MCF 10A (cell line): ENCODE measurements at regions not wholly inside any gene's neighbourhood (a gene's known extent, or its start where the extent isn't known, plus 50 kb on each side); places are given as distances from the start of the nearest gene placed in this dataset.

Experiments
- BruUV-seq: library from RNA; stranded (reverse); fragments of 400-500 nt; replicated peaks from 2 replicates; lab custom pipeline; 2021; lab: Mats Ljungman, UMichigan
- CTCF ChIA-PET: fragments of 300-600 bp; sonication (Branson Sonifier 250); formaldehyde crosslinking; extraction: SDS; loops from one replicate; lab custom pipeline; 2021; ENCODE audit warnings: antibody characterized with exemption, inconsistent platforms; lab: Yijun Ruan, JAX
- POLR2A ChIA-PET: fragments of 300-600, 350-650 bp; sonication (Branson Sonifier 250); formaldehyde crosslinking; extraction: SDS; loops from one replicate; lab custom pipeline; 2020; ENCODE audit warnings: antibody characterized with exemption, inconsistent platforms; lab: Yijun Ruan, JAX
- DNase-seq: peaks from one replicate; pipeline ENCODE4 v3.0.0-alpha.2; 2018; ENCODE audit not compliant: unreplicated experiment
- H3K27ac Mint-ChIP-seq: one replicate; pipeline ENCODE4 v1.8.0; 2022; ENCODE audit warnings: mild to moderate bottlenecking, low read depth, mixed read lengths; ENCODE audit not compliant: unreplicated experiment
- H3K27me3 Mint-ChIP-seq: one replicate; pipeline ENCODE4 v1.8.0; 2022; ENCODE audit warnings: mixed read lengths; ENCODE audit not compliant: insufficient read depth, unreplicated experiment
- H3K36me3 Mint-ChIP-seq: one replicate; pipeline ENCODE4 v1.8.0; 2022; ENCODE audit warnings: mild to moderate bottlenecking, moderate library complexity, mixed read lengths; ENCODE audit not compliant: insufficient read depth, unreplicated experiment
- H3K4me1 Mint-ChIP-seq: one replicate; pipeline ENCODE4 v1.8.0; 2022; ENCODE audit warnings: mixed read lengths; ENCODE audit not compliant: insufficient read depth, unreplicated experiment
- H3K4me3 Mint-ChIP-seq: one replicate; pipeline ENCODE4 v1.8.0; 2022; ENCODE audit warnings: mild to moderate bottlenecking, moderate library complexity, mixed read lengths; ENCODE audit not compliant: unreplicated experiment
- H3K9me3 Mint-ChIP-seq: one replicate; pipeline ENCODE4 v1.8.0; 2022; ENCODE audit warnings: mixed read lengths; ENCODE audit not compliant: unreplicated experiment
- intact Hi-C: fragments of 100-400 bp; cut with micrococcal nuclease; formaldehyde crosslinking; loops from 2 replicates; pipeline ENCODE4 v1.14.1; 2022
- TF ChIP-seq, protein P1 (sequence below): fragments of 200-600 bp; IDR thresholded peaks from one replicate; pipeline ENCODE4 v1.8.0; 2022; ENCODE audit warnings: antibody characterized with exemption, mild to moderate bottlenecking; ENCODE audit not compliant: unreplicated experiment

DNA sequence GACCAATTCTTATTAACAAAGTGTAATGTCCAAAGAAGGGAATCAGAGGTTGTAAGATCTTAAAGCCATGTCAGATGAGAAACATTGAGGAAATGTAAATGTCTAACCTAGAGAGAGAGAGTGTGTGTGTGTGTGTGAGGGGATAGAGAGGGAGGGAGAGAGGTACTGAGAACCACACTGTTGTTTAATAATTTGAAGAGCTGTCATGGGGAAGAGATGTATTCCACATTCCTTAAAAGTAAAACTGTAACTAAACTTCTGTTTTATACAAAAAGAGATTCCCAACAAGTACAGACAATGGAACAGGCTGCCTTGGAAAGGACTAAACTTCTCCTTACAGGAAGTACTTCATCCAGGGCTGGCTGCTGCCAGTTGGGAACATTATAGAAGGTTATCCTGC is 68.9 kb upstream of the BOC start:
- TF ChIP-seq, protein P1, sequence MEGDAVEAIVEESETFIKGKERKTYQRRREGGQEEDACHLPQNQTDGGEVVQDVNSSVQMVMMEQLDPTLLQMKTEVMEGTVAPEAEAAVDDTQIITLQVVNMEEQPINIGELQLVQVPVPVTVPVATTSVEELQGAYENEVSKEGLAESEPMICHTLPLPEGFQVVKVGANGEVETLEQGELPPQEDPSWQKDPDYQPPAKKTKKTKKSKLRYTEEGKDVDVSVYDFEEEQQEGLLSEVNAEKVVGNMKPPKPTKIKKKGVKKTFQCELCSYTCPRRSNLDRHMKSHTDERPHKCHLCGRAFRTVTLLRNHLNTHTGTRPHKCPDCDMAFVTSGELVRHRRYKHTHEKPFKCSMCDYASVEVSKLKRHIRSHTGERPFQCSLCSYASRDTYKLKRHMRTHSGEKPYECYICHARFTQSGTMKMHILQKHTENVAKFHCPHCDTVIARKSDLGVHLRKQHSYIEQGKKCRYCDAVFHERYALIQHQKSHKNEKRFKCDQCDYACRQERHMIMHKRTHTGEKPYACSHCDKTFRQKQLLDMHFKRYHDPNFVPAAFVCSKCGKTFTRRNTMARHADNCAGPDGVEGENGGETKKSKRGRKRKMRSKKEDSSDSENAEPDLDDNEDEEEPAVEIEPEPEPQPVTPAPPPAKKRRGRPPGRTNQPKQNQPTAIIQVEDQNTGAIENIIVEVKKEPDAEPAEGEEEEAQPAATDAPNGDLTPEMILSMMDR, result no peak
- Mint-ChIP-seq H3K4me1 (no peaks in the 10 kb centered on the region), H3K4me3 (no peak overlapping the region), H3K27me3 (no peaks in the 10 kb centered on the region), H3K27ac (no peak overlapping the region), H3K36me3 (no peaks in the 10 kb centered on the region), H3K9me3 (no peaks in the 10 kb centered on the region)
- no TSS peak for BruUV-seq
- intact Hi-C loops, result no loop called here
- ChIA-PET CTCF (interaction anchor here (0.5 to 1.3 kb wide), 2 partner anchors 88 to 146 kb away, joined by 3 to 4 read pairs; no protein-coding TSS in a partner anchor), POLR2A (no interaction called here)
- no peak for DNase-seq

DNA sequence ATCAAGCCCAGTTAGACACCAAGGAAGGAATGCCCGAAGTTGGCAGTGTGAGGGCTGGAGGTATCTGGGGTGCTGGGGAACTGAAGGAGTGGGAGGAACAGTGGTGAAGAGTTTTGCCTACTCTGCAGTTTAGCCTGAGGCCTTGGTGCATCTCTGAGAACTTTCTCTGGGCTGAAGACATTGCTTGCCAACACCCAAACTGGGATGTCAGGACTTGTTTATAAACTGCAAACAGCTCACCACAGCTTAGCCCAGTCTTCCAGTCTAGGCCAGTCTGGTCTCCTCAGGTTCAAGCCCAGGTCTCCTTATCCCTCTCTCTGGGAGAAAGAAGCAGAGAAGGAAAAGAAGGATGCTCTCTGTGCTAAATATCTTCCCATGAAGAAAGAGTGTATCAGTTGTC is 68.0 kb upstream of the BOC start:
- ChIA-PET POLR2A (interaction anchor here (0.8 kb wide), 1 partner anchor 12 kb away, joined by 3 read pairs; no protein-coding TSS in a partner anchor), CTCF (interaction anchor here (0.7 to 1.3 kb wide), 2 partner anchors 106 to 145 kb away, joined by 3 to 4 read pairs; no protein-coding TSS in a partner anchor)
- no peaks in the 10 kb centered on the region for H3K4me1 Mint-ChIP-seq
- intact Hi-C loops, result no loop called here
- TF ChIP-seq, protein P1, result no peak
- H3K9me3 Mint-ChIP-seq, result no peaks in the 10 kb centered on the region
- H3K27me3 Mint-ChIP-seq, result no peaks in the 10 kb centered on the region
- no TSS peak for BruUV-seq
- no peak overlapping the region for H3K27ac Mint-ChIP-seq
- H3K36me3 Mint-ChIP-seq, result no peaks in the 10 kb centered on the region
- no peak for DNase-seq
- no peak overlapping the region for H3K4me3 Mint-ChIP-seq

DNA sequence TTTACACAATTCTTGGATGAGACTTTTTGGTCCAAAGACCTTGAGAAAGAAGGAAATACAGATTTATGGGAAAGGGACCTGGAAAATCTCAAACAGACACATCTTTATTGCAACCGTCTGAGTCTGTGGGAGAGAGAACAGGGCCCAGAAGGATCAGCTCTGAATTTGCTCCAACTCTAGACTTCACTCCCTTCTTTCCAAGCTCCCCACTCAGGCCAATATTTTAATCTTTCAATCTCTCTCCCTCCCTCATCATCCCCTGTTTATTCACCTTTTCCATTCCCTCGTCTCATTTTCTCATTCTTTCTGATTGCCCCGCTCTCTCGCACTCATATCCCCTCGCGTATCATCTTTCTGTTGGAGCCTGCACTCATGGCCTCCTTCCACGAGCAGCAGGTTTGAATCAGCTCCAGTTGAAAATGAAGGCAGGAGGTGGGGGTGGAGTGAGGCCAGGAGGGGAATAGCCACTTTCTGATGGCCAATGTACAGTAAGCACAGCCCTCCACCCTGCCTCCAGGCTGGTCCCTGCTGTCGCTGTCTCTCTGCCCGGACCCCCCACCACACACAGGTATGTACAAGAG is 63.6 kb upstream of the BOC start:
- CTCF ChIA-PET, result interaction anchor here (1.1 to 2.3 kb wide), 4 partner anchors 11 to 140 kb away, joined by 3 to 9 read pairs (median 8); no protein-coding TSS in a partner anchor
- no peak for DNase-seq
- Mint-ChIP-seq H3K4me3 (no peak overlapping the region), H3K4me1 (no peaks in the 10 kb centered on the region), H3K27ac (no peak overlapping the region), H3K36me3 (no peaks in the 10 kb centered on the region), H3K9me3 (no peaks in the 10 kb centered on the region), H3K27me3 (no peaks in the 10 kb centered on the region)
- POLR2A ChIA-PET, result interaction anchor here (0.7 to 1.1 kb wide), 2 partner anchors 37 to 552 kb away, joined by 3 read pairs; no protein-coding TSS in a partner anchor
- intact Hi-C loops, result no loop called here
- TF ChIP-seq, protein P1, result no peak
- no TSS peak for BruUV-seq

DNA sequence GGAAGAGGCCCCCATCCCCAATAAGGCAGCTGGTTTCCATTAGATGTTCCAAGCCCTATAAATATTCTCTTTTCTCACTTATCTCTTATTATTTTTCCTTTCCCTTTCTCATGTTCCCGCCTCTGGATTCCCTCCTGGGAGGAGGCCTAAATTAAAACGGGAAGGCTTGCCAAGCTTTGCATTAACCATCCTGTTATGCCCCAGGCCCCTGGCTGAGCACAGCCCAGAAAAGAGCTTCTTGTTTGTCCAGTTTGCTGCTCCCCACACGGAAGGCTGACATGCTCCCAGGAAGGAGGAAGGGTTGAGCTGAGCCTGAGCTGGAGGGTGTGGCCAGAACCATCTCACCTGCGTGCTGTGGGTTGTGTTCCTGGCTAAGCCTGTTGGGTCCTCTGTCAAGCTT is 63.1 kb upstream of the BOC start:
- no peaks in the 10 kb centered on the region for H3K36me3 Mint-ChIP-seq
- CTCF ChIA-PET, result interaction anchor here (0.8 to 2.3 kb wide), 5 partner anchors 12 to 429 kb away, joined by 3 to 9 read pairs (median 7); no protein-coding TSS in a partner anchor
- H3K4me3 Mint-ChIP-seq, result no peak overlapping the region
- no TSS peak for BruUV-seq
- no peak overlapping the region for H3K27ac Mint-ChIP-seq
- POLR2A ChIA-PET, result interaction anchor here (1.1 kb wide), 1 partner anchor 37 kb away, joined by 3 read pairs; no protein-coding TSS in a partner anchor
- H3K27me3 Mint-ChIP-seq, result no peaks in the 10 kb centered on the region
- intact Hi-C loops, result no loop called here
- H3K9me3 Mint-ChIP-seq, result no peaks in the 10 kb centered on the region
- H3K4me1 Mint-ChIP-seq, result peaks cover 2% of the 10 kb centered on the region
- TF ChIP-seq, protein P1, result no peak
- DNase-seq, result no peak
